ENCODE measurements at regions not wholly inside any gene's neighbourhood (a gene's known extent, or its start where the extent isn't known, plus 50 kb on each side); places are given as distances from the start of the nearest gene placed in this dataset.

GRCh38 chr3:13125092-13126015 lies 52.1 kb upstream of the IQSEC1 start (continued):
- TF ChIP-seq MAFG (tag; conservative IDR thresholded peaks at IDR 0.05), result peak; percentile 20; the same call in 1 of the 2 replicates
- TF ChIP-seq NCOR1 (IDR thresholded peaks at IDR 0.05), result no peak
- peak; percentile 8; the same call in 1 of the 2 replicates for TF ChIP-seq TCF3 (CRISPR knock-in tag; IDR thresholded peaks at IDR 0.05)
- no peak for TF ChIP-seq ZBTB8A (IDR thresholded peaks at IDR 0.05; ENCODE audit: partially characterized antibody)
- no peak for TF ChIP-seq ZKSCAN8 (CRISPR knock-in tag; IDR thresholded peaks at IDR 0.05)
- no peak for TF ChIP-seq E2F1 (CRISPR knock-in tag; IDR thresholded peaks at IDR 0.05)
- TF ChIP-seq MNT (conservative IDR thresholded peaks at IDR 0.05), result no peak
- TF ChIP-seq TBL1XR1 (IDR thresholded peaks at IDR 0.05; ENCODE audit: low read length in 2 of 2), result no peak
- TF ChIP-seq HDAC6 (IDR thresholded peaks at IDR 0.05; ENCODE audit: low read depth, low read length), result no peak

All from K562 (cell line).